Ovary (tissue), 7 donors: ENCODE measurements at regions not wholly inside any gene's neighbourhood (a gene's known extent, or its start where the extent isn't known, plus 50 kb on each side); places are given as distances from the start of the nearest gene placed in this dataset.

Experiments
- DNase-seq, 5 donors: peaks; one replicate each; pipeline ENCODE4 v3.0.0-alpha.2; 2019 to 2020
- H3K27ac ChIP-seq, 2 donors: fragments of 200-600 bp; one replicate each; pipeline versions ENCODE4 v1.5.1 to v1.8.0; 2019 to 2022
- H3K27me3 ChIP-seq: fragments of 200-600 bp; one replicate; pipeline ENCODE4 v1.8.0; 2022
- H3K36me3 ChIP-seq: fragments of 200-600 bp; sonication (generic); one replicate; pipeline ENCODE4 v1.5.1; 2019
- H3K4me1 ChIP-seq: one replicate; pipeline ENCODE4 v1.8.1; 2013; ENCODE audit warnings: mild to moderate bottlenecking, moderate library complexity; ENCODE audit not compliant: insufficient read depth
- H3K4me3 ChIP-seq: fragments of 200-600 bp; sonication (generic); one replicate; pipeline ENCODE4 v1.5.1; 2017
- H3K9me3 ChIP-seq, 2 donors: fragments of 200-600 bp in 1 of 2; sonication (generic) in 1 of 2; one replicate each; pipeline versions ENCODE4 v1.5.1 to v1.8.1; 2013 to 2019; ENCODE audit warnings: mild to moderate bottlenecking in 1 of 2, moderate library complexity in 1 of 2
- CTCF ChIP-seq, 3 donors: fragments of 450-650 bp in 2 of 3; fragments of 200-600 bp in 1 of 3; IDR thresholded peaks; one replicate each; pipeline versions ENCODE4 v1.5.1 to v1.8.0; 2016 to 2022; ENCODE audit warnings: antibody characterized with exemption in 3 of 3, mild to moderate bottlenecking in 1 of 3
- EP300 ChIP-seq: sonication (generic); formaldehyde crosslinking; IDR thresholded peaks from one replicate; pipeline ENCODE4 v1.6.1; 2017; ENCODE audit warnings: antibody characterized with exemption
- POLR2A ChIP-seq: fragments of 450-650 bp; IDR thresholded peaks from one replicate; pipeline ENCODE4 v1.6.1; 2017; ENCODE audit warnings: antibody characterized with exemption, mild to moderate bottlenecking, moderate library complexity
- WGBS, 3 donors: extraction: QIAGEN DNeasy Blood & Tissue Kit in 1 of 3; methylation state at CpG; one replicate each; pipeline versions ENCODE4 v1.1.5 to v1.1.7; 2013 to 2017; 5-methylcytosine and 5-hydroxymethylcytosine counted together
- intact Hi-C, 4 donors: fragments of 100-400 bp; cut with DNase I; formaldehyde crosslinking; loops; one replicate each; pipeline versions ENCODE4 v1.11.0 to v1.15.1; 2022 to 2023
- donor health status: DM: no; HTN: no; CAD: no; lungs with moderate emphysema.
- donor health status: DM: no; HTN: no; CAD: no.
- donor health status: Bipolar disorder and iron deficiency.
- donor health status: DM: no; HTN: no; CAD: no.
- donor health status: DM: yes; HTN: yes; CAD: no.

DNA sequence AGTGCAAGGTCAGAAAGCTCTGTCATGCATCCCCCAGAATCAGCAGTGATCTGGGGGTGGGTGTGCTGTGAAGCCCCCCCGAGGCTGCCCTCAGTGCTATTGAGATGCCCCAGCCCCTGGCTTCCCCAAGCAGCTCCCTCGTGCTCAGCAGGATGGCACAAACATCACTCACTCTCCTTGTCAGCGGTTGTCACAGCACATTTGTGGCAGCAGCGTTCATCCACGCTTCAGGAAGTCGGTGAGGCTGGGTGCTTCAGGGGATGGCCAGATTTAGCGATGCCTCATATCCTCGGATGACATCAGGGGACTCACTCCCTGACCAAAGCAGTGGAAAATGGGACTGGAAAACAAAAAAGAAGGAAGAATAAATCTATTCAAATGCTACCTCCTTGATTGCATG is 54.4 kb upstream of the SLC6A11 start:
- DNase-seq, result no peak
- 32 to 45% (median 40%) methylated on average over 8 of the region's 8 CpGs for WGBS, 3 donors
- Histone ChIP-seq H3K27me3 (no peaks in the 10 kb centered on the region), H3K9me3 (no peaks in the 10 kb centered on the region), H3K4me3 (no peak overlapping the region), H3K36me3 (no peaks in the 10 kb centered on the region), H3K4me1 (no peaks in the 10 kb centered on the region), H3K27ac (no peak overlapping the region)
- no peak for TF ChIP-seq POLR2A
- TF ChIP-seq EP300, result no peak
- TF ChIP-seq CTCF (IDR thresholded peaks at IDR 0.05), result no peak
- intact Hi-C loops, result loop anchor here in 2 of 4 donors (5.0 to 10.0 kb wide), 2 partner anchors 296 to 573 kb away; no protein-coding TSS in a partner anchor

GRCh38 chr3:10762116-10762515 is 53.9 kb upstream of the SLC6A11 start:
- Histone ChIP-seq H3K27ac (no peak overlapping the region), H3K4me3 (no peak overlapping the region), H3K4me1 (no peaks in the 10 kb centered on the region), H3K9me3 (no peaks in the 10 kb centered on the region), H3K36me3 (no peaks in the 10 kb centered on the region), H3K27me3 (no peaks in the 10 kb centered on the region)
- DNase-seq, result no peak
- intact Hi-C loops, result loop anchor here in 2 of 4 donors (5.0 to 10.0 kb wide), 2 partner anchors 295 to 573 kb away; no protein-coding TSS in a partner anchor
- TF ChIP-seq EP300, result no peak
- TF ChIP-seq CTCF (IDR thresholded peaks at IDR 0.05), result no peak
- no peak for TF ChIP-seq POLR2A
- 27 to 48% (median 41%) methylated on average over 5 of the region's 5 CpGs for WGBS, 3 donors

DNA sequence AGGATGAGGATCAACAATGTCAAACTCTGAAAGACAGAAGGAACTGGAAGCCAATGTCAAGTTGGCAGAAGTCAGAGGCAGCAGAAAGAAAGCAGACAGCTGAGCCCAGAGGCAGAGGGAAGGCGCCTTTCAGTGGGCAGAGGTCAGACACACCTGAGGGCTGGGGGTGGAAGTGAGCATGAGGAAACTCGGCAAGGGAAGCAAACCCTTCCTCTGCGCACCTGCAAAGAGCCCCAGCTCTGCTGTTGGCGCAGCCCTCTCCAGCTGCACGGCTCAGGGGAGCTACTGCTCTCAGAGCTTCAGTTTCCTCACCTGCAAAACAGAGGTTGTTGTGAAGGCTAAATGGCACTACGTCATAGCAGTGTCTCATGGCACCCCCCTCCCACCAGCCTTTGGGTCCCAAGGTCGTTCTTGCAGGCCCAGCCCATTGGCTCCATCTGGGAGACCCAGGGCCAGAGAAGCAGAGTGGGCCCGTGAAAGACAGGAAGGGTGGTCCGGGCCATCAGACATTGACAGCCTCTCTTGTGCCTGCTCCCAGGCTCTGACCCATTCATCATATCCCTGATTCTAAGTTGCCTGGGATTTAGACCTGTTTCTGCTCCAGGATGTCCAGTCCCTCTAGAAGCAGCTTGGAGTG is 53.3 kb upstream of the SLC6A11 start:
- no peaks in the 10 kb centered on the region for H3K36me3 ChIP-seq
- no peak overlapping the region for H3K4me3 ChIP-seq
- no peaks in the 10 kb centered on the region for H3K9me3 ChIP-seq
- no peak for DNase-seq
- TF ChIP-seq CTCF (IDR thresholded peaks at IDR 0.05), result no peak
- TF ChIP-seq POLR2A, result no peak
- no peak for TF ChIP-seq EP300
- intact Hi-C loops, result loop anchor here in 2 of 4 donors (5.0 to 10.0 kb wide), 2 partner anchors 295 to 572 kb away; no protein-coding TSS in a partner anchor
- H3K27me3 ChIP-seq, result no peaks in the 10 kb centered on the region
- no peaks in the 10 kb centered on the region for H3K4me1 ChIP-seq
- WGBS, 3 donors, result 53 to 64% (median 64%) methylated on average over 9 of the region's 9 CpGs
- no peak overlapping the region for H3K27ac ChIP-seq

DNA sequence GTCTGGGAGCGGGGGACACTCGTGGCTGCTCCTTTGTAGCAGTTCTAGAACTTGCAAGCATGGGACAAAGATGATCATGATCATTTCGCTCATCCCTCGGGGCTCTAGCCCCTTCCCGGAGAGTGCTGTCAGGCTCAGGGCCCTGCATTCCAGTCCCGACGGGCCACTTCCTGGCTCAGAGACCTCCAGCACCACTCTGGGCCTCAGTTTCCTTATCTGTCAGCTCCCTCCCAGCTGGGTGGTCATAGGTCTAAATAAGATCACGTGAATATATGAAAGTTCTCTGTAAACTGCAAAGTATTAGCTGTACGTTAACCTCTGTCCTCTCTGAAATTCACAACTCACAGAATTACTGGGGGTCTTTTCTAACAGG is 52.8 kb upstream of the SLC6A11 start:
- Histone ChIP-seq H3K27ac (no peak overlapping the region), H3K4me3 (no peak overlapping the region), H3K9me3 (no peaks in the 10 kb centered on the region), H3K36me3 (no peaks in the 10 kb centered on the region), H3K27me3 (no peaks in the 10 kb centered on the region), H3K4me1 (no peaks in the 10 kb centered on the region)
- no peak for DNase-seq
- 79 to 82% (median 80%) methylated on average over 9 of the region's 9 CpGs for WGBS, 3 donors
- TF ChIP-seq EP300, result no peak
- TF ChIP-seq CTCF (IDR thresholded peaks at IDR 0.05), result no peak
- intact Hi-C loops, result loop anchor here in 2 of 4 donors (5.0 to 10.0 kb wide), 2 partner anchors 294 to 572 kb away; no protein-coding TSS in a partner anchor
